Non-pigmented ciliary epithelial cell (primary cell): ENCODE measurements at regions not wholly inside any gene's neighbourhood (a gene's known extent, or its start where the extent isn't known, plus 50 kb on each side); places are given as distances from the start of the nearest gene placed in this dataset.
"Not testable (repeated sequence)": the region's sequence is repeated elsewhere in the genome, so short reads cannot be mapped to it uniquely, and the experiment has no call there.

Experiments used
- DNase-seq: peaks from one replicate; pipeline ENCODE4 v3.0.0-alpha.2; 2010; ENCODE audit warnings: low read depth

DNA sequence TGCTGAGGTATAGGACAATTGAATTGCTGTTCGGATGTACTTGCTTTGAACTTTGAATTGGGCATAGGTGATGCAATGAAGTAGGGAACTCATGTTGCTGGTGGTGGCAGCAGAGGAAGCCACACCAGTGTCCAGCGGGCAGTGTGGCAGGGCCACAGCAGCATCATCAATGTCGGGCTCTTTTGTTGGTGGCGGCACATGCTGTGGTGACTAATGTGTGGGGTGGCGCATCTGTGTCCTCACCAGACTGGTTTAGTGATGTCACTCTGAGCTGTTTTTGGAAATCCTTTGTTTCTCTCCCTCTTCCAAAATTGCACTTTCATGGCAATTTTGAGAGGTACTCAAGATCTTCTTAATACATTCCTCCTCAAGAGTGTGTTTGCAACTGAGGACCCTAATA lies 187.6 kb downstream of the ETNK1 start:
- no peak for DNase-seq

DNA sequence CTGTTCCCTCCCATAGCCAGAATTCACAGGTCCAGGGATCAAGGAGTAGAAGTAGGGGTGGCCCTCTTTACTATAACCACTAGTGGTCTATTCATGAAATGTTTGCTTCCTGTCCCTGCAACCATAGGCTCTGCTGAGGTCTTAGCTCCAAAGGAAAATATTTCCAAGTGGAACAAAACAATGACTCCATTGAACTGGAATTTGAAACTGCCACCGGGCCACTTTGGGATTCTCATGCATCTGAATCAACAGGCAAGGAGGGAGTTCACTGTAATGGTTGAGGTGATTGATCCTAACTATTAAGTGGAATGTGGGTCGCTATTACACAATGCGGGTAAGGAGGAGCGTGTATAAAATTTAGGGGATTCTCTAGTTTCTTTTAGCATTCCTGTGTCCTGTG lies 197.0 kb downstream of the ETNK1 start:
- no peak for DNase-seq

DNA sequence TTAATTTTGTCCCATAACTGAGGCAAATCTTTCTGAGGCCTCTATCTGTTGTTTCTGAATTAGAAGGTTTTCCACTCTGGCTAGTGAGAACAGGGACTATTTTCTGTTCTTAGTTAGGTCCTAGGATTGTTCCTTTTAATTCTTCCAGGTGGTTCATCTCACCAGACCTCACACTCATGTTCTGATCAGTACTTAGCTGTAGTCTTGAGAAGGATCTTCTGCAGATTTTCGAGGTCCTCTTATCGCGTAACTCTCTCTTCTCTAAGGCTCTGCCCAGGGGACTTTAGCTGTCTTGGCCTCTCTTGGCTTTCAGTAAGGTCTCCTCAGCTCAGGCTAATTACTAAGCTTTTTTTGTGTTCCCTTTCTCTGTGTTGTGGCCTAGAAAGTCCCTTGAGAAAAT lies 201.1 kb downstream of the ETNK1 start:
- DNase-seq: no peak

GRCh38 chr12:22826446-22826981 lies 201.5 kb downstream of the ETNK1 start:
- not testable (repeated sequence) for DNase-seq

- DNase-seq: no peak
Observed at GRCh38 chr12:22828066-22828465, 203.1 kb downstream of the ETNK1 start.

DNA sequence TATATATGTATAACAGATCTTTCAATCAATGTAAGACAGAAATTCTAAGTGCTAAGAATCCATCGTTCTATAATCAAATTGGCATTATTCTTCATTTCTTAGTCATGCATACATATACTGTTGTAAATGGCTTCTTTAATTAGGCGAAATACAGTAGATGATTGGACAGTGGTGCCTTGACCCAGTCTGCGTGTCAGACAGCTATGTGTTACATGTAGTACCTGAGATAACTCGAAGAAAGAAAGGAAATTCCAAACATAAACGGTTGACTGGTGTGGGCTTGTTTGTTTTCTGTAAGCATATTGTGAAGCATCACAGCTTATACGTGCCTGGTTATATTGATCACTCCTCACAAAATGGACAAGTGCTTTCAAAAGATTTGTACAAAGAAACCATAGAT lies 210.5 kb downstream of the ETNK1 start:
- no peak for DNase-seq

DNA sequence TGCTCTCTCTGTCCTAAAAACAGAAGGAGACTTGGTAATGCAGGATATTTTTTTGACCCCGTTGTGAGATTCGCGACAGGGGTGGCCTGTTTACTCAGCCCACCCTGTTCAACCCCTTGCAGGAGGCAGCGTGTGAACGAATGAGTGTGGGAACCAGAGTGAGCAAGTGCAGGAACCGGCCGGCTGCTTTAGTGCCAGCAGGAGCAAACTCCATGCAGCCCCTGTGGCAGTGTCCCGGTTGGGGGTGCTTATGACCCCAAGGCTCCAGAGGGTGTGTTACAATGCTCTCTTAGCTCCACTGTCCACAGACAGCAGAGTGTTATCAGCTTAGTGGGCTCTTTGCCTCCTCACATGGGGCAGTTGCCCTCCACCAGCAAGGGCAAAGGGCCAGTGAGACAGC lies 225.2 kb downstream of the ETNK1 start:
- DNase-seq: no peak

GRCh38 chr12:22851532-22851931 lies 226.6 kb downstream of the ETNK1 start:
- DNase-seq: no peak

GRCh38 chr12:22855456-22855855 lies 230.5 kb downstream of the ETNK1 start:
- no peak for DNase-seq

GRCh38 chr12:22856178-22856577 lies 231.2 kb downstream of the ETNK1 start:
- DNase-seq: no peak

DNA sequence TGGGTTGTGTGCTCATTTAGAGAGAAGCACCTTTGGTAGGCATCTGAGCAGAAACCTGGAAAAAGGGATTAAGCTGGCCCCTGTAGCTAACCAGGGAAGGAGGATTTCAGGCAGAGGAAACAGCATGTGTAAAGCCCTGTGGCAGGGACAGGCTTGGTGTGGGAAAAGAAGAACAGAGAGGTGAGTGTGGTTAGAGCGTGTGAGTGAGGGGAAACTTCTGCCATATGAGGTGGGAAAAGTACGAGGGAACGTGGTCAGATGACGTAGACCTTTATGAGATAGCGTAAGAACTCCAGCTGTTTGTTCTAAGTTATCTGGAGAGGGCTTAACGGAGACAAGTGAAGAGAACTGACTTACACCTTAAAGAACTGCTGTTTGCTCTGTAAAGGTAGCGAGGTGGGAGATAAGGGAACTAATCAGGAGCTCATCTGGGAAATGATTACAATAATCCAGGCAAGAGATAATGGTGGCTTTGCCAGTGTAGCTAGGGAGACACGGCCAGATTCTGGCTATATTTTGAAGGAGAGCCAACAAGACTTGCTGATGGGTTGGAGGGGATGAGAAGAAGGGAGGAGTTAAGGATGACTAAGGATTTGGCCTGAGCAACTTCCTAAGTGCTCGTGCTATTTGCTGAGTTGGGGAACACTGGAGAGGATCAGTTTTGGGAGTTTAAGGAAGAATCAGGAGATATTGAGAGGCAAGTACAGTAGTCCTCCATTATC lies 234.0 kb downstream of the ETNK1 start:
- no peak for DNase-seq

DNA sequence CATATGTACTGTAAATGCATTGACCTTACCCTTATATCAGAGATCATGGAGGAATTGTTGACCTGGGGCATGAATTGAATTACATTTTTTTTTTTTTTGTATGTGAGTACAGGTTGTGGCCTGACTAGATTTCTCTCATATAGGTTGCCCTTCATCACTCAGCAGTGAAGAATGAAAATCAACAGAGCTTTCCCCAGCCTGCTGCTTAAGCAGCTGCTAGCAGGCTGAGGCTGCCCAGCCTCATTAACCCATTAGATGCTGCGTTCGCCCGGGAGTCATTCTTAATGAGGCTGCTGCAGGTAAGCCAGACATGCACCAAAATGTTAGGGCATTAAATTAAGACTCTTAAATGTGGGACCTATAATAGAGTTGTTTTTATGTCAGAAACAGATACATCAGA lies 236.0 kb downstream of the ETNK1 start:
- DNase-seq: no peak

DNA sequence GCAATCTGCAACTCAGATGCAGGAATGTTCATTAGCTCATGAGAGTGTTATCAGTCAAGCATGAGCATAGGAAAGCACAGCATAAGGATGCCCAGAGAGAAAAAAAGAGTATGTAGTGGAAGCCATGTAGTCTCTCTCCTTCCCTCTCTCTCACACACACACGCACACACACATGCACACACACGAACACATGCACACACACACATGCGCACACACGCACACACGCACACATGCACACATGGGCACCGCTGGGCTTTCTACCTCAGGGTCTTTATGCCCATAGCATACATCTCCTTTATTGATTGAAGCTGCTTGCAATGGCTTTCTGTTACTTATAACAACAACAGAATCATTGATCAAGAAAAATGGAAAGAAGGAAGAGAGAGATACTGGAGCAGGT lies 240.9 kb downstream of the ETNK1 start:
- DNase-seq: no peak

DNA sequence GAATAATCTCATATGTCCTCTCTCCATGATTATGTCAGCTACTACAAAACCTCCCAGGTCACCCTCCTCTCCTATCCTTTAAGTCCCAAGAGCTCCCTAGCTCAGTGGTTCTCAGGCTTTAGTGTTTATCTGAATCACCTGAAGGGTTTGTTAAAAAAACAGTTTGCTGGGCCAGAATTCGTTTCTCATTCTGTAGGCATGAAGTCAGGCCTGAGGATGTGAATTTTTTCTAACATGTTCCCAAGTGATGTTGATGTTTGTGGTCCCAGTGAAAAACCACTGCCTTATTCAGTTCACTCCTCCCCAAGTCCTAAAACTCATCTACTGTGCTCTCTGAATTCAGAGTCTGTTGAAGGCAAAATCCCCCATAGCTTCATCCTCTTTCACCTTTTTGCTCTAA lies 241.4 kb downstream of the ETNK1 start:
- no peak for DNase-seq

GRCh38 chr12:22874151-22874550 lies 249.2 kb downstream of the ETNK1 start:
- DNase-seq: no peak

GRCh38 chr12:22876262-22876661 lies 251.3 kb downstream of the ETNK1 start:
- DNase-seq: no peak

GRCh38 chr12:22879203-22879602 lies 254.2 kb downstream of the ETNK1 start:
- no peak for DNase-seq

- no peak for DNase-seq
Observed at GRCh38 chr12:22880331-22880730, 255.4 kb downstream of the ETNK1 start.

DNA sequence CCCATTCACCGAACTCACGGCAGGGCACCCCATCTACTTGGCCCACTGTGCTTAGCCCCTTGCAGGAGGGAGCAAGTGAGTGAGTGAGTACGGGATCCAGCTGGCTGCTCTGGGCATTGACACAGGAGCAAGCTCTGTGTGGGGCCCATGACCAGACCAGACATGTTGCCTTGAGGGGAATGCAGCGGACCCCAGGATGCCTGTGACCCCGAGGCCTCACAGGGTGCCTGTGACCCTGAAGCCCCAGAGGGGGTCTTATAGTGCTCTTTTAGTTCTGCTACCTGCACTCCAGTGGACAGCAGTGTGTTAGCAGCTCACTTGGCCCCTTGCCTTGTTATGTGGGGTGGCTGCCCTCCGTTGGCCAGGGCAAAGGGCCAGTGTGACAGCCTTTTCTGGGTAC lies 255.8 kb downstream of the ETNK1 start:
- DNase-seq: no peak

GRCh38 chr12:22881878-22882385 lies 257.0 kb downstream of the ETNK1 start:
- DNase-seq: no peak

DNA sequence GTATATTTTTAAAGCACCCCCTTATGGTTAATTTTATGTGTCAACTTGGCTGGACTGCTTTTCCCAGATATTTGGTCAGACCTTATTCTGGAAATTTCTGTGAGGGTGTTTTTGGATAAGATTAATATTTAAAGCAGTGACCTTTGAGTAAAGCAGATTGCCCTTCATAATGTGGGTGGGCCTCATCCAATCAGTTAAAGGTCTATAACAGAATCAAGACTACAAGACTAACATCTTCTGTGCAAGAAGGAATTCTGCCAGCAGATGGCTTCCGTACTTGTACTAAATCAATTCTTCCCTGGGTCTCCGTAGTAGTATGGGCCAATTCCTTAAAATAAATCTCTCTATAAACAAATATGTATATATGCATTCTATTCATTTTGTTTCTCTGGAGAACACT lies 257.6 kb downstream of the ETNK1 start:
- no peak for DNase-seq

DNA sequence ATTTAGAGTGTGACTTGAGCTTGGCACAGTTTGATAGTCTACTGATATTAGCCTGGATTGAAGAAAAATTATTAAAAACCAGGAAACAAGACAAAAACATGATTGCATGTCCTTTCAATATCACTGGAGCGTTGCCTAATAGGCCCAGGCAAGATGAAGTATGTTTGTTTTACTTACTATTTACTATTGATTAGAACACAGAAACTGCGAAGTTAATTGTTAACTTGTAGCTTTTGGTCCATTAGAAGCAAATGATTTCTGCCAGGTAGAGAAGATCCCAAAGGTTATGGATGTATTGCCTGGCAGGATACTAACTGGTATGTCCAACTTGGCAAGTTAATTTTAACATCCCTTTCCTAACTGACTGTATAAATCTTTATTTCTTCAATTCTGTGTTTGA lies 268.9 kb downstream of the ETNK1 start:
- DNase-seq: no peak

GRCh38 chr12:22899184-22899583 lies 274.2 kb downstream of the ETNK1 start:
- DNase-seq: no peak

- no peak for DNase-seq
Observed at GRCh38 chr12:22900401-22900800, 275.4 kb downstream of the ETNK1 start.
